ENCODE measurements at regions not wholly inside any gene's neighbourhood (a gene's known extent, or its start where the extent isn't known, plus 50 kb on each side); places are given as distances from the start of the nearest gene placed in this dataset.

DNA sequence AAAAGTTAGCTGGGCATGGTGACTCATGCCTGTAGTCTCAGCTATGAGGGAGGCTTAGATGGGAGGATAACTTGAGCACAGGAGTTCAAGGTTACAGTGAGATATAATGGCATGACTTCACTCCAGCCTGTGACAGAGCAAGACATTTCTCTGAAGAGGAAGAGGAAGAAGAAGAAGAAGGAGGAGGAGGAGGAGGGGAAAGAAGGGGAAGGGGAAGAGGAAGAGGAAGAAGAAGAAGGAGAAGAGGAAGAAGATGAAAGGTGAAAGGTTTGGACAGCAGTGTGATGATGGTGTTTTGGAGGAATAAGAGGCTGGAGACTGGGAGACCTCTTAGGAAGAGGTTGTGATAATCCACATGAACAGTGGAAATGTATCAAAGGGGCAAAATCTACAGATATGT lies 410.7 kb upstream of the JAG1 start:
- DNase-seq (ENCODE audit: low spot score) = no peak

DNA sequence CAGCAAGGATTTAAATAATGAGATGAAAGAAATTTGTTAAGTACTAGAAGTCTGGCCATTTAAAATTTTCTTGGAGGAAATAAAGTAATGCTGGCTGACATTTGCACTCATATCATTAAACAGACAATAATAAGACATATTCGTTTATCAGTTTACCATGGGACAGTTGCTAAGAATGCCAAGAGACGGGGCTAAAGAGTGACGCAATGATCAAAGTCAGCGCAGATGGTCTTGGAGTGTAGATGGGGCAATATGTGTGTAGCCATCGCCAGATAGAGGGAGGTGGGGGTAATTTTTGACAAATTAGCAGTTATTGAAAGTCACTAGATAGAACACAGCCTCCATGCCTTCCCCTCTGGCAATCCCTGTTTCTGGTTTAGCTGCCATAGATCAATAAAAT lies 413.2 kb upstream of the JAG1 start:
- DNase-seq (ENCODE audit: low spot score) = no peak

DNA sequence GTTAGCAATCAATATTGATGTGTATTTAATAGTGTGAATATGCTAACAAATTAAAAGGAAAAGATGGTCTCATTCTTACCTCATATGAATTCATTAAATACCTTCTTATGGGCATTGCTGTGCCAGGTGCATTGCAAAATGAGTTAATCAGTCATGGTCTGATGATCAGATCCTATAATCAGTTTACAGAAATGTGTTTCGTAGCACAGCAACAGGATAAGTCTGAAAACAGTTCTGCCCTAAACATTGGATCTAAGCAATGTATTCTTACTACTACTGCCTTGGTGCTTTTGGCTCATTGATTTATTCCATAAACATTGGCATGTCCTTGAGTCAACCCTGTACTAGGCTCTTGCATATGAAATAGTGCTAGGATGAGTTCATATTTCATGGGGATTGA lies 417.0 kb upstream of the JAG1 start:
- DNase-seq (ENCODE audit: low spot score) = no peak

- DNase-seq (ENCODE audit: low spot score) = no peak
These were observed 417.7 kb upstream of the JAG1 start for GRCh38 chr20:11091511-11091910.

DNA sequence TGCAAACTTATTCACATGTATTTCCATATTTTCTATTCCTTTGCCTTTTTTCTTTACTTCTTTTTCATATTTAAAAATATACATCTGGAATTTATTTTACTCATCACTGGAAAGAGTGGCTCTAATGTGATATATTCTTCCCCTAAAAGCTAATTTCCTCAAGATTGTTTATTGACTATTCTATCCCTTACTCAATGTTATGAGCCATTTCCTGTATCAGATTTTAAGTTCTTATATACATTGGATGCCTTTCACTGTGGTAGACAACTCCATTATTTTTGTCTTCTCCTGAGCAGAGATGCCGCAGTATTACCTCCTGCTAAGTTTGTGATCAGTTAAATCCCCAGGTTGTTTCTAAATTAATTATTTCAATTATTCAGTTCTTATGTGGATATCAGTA lies 418.4 kb upstream of the JAG1 start:
- DNase-seq (ENCODE audit: low spot score) = no peak

- DNase-seq (ENCODE audit: low spot score) = no peak
These were observed 420.4 kb upstream of the JAG1 start for GRCh38 chr20:11094196-11094595.

DNA sequence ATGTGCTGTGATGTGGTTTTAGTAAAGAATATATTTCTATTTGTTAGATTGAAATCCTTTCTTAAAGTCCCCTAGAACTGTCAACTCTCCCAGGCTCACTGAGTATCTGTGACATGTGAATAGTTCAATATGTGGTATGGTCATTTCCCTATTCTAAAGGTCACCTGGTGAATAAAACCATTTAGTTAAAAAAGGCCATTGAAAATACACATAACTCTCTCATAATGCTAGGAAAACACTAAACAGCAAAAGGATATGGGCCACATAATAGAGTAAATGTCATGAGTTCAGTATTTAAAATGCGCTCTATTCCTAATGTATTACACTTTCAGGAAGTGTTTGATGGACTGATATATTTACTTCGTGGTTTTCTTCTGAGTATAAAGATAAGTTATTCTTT lies 420.9 kb upstream of the JAG1 start:
- no peak for DNase-seq (ENCODE audit: low spot score)

DNA sequence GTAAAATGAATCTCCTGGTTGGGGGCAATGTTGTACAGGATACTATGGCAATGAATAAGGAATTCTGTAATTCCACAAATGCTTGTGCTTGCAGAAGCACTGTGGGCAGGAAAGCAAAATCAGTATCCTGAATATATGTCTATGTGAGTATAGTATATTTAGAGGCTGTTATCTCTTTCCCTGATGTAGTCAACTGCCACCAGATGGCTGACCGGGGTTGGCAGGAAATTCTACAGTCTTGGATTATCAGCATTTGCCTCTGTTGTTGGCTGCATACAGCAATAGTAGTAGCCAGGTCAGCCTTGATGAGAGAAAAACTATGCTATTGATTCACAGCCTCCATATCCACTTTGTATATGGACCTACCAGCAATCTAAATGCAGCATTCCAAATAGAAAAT lies 425.1 kb upstream of the JAG1 start:
- DNase-seq (ENCODE audit: low spot score) = peak; percentile 8

DNA sequence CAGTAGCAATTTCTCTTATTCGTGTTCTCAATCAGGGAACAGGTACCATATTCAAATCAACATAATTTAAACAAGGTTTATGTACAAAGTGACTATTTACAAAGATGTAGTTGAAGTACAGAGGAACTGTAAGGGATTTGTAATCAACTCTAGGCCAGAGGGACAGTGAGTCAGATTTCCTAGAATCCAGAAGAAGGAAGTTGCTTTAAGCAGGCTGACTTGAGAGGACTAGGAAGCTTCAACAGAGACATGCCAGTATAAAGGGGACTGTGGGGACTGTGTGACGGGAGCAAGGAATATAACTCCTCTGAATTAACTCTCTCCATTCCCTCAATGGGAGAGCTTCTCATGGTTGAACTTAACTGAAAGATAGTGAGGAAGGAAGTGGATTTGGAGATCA lies 427.4 kb upstream of the JAG1 start:
- DNase-seq (ENCODE audit: low spot score) = no peak

GRCh38 chr20:11101696-11102095 lies 427.9 kb upstream of the JAG1 start:
- no peak for DNase-seq (ENCODE audit: low spot score)

DNA sequence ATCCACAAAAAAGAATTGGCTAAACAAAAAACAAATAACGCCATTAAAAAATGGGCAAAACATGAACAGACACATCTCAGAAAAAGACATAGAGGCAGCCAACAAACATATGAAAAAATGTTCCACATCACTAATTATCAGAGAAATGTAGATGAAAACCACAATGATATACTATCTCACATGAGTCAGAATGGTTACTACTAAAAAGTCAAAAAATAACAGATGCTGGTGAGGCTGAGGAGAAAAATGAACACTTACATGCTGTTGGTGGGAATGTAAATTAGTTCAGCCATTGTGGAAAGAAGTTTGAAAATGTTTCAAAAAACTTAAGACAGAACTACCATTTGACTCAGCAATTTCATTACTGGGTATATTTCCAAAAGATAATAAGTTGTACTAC lies 430.1 kb upstream of the JAG1 start:
- DNase-seq (ENCODE audit: low spot score) = no peak

DNA sequence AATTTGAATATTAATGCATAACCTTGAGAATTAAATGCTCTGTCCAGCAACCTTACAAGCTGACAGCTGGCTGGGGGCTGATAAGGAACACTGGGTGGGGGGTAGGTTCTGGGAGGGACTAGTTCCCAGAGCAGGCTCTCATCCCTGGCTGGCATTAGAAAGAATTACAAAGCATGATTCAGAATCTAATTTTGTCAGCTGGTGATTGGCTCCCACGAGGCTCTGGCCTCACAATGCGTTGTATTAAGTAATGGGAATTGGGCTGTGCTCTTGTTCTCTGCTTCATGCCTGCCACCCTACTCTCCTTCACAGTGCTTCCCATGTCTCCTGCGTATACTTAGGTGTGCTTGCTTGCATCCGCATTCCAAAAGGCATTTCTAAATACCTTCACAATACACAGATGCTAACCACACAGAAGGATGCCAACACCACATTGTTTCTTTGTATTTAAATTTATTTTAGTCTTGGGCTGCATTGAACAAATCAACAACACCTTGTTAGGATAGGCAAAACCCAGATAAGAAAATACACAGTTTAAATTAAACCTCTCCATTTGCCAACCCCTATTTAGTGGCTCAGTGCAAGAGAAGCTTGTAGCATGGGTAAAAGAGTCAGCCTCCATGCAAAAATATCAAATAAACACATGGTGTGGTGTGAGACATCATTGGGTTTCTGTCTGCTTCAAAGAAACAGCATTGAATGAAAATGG lies 434.5 kb upstream of the JAG1 start:
- DNase-seq (ENCODE audit: low spot score) = no peak

DNA sequence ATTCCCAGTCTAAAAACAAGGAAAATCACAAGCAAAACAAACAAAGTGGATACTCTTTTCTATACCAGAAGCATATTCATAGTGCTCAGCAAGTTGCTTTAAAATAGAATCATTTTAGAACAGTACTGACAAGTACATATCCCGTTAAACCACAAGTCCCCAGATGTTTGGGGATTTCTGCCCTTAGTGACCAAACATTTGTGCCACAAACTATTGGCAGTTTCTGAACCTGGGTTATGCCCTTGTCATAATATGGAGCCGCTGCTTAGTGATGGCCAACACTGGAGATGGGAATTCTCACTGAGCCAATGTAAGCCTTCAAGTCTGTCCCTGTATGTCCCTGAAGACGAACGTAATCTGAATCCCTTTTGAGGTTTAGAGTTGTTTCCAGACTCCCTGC lies 436.7 kb upstream of the JAG1 start:
- no peak for DNase-seq (ENCODE audit: low spot score)

DNA sequence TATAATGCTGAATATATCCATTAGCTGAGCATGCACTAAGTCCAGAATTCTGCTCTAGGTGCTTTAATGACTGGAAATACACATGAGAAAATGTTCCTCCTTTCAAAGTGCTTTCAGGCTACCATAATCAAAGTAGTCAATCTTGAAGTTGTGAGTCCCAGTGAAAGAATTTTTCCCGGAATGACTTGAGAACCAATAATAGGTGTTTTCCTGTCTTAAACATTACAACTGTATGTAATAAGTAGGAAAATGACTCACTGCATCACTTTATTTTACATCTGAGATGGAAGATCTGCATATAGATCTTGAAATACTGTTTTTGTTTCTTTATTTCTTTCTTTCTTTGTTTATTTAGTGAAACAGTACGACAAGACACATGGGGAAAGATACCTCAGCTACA lies 437.4 kb upstream of the JAG1 start:
- no peak for DNase-seq (ENCODE audit: low spot score)

DNA sequence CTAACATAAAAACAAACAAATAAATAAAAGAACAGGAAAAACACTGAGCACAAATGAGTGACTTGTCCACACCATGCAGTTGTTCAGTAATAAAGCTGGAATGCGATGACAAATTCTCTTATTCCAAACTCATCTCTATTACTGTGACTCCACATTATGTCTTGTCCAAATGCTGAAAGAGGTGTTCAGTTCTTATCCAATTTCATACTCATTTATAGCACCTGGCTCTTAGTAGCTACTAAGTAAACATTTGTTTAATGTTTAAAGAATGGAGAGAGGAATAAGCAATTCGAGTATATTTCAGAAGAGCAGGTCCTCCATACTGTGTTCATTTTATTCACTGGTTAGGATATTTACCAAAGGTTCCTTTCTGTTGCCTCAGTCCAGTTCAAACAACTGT lies 439.0 kb upstream of the JAG1 start:
- DNase-seq (ENCODE audit: low spot score) = no peak

- no peak for DNase-seq (ENCODE audit: low spot score)
These were observed 440.6 kb upstream of the JAG1 start for GRCh38 chr20:11114382-11114781.

GRCh38 chr20:11117808-11118528 lies 444.2 kb upstream of the JAG1 start:
- DNase-seq (ENCODE audit: low spot score) = no peak

DNA sequence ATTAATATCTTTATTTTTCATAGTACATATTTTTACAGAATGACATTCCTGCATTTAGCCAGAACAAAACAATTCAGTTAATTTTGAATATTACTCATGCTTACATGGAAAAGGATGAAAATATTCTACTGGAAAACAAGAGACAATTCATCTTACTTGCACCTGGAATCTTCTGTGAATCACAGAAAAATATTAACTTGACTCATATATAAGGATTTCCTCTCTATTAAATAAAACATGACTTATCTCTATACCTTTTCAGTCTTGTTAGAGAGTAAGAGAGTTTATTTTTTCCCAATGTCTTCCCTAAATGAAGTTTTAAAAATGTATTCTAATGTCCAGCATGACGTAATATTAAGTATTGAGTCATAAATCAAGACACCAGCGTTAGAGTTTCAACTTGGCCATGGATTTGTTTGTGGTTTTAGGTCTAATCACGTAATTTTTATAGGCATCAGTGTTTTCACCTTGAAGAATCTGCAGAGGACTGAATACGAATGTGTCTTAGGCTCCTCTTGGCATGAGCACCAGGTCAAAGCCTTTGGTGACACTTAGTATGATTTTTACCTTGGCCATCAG lies 445.1 kb upstream of the JAG1 start:
- DNase-seq (ENCODE audit: low spot score) = no peak

DNA sequence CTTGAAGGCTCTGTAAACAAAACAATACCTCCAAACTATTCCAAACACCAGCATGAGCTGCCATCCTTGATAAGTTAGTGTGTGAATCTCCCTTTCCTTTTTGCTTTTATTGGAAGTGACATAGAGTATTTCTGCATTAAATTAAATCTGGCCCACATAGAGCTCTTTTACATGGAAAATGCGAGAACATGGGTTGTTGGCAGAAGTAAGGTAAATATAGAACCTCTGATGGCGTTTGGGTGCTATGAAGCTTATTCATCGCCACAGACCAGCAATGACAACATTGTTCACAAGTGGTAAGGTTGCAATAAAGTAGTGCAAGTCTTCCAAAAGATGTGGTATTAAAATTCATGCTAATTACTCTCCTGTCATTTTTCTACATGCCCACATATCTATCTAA lies 445.8 kb upstream of the JAG1 start:
- no peak for DNase-seq (ENCODE audit: low spot score)

DNA sequence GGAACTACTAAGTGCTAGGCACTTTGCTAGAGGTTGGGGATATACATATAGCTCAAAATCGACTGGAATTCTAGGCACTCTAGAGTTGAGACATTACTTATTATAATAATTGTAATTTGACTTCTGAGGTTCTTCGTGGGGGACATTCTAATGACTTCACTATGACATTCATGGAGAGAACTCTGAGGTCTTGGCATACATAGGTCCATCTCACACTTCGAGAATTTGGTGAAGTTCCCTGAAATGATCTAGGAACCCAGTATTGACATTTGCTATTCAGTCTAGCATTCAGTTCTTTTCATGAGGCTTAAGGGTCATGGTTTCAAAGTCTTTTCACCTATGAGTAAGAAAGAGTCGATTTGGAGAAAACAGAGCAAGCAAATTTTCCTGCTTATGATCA lies 446.6 kb upstream of the JAG1 start:
- DNase-seq (ENCODE audit: low spot score) = no peak

GRCh38 chr20:11124849-11125505 lies 451.2 kb upstream of the JAG1 start:
- no peak for DNase-seq (ENCODE audit: low spot score)

GRCh38 chr20:11128220-11128718 lies 454.5 kb upstream of the JAG1 start:
- DNase-seq (ENCODE audit: low spot score) = no peak

DNA sequence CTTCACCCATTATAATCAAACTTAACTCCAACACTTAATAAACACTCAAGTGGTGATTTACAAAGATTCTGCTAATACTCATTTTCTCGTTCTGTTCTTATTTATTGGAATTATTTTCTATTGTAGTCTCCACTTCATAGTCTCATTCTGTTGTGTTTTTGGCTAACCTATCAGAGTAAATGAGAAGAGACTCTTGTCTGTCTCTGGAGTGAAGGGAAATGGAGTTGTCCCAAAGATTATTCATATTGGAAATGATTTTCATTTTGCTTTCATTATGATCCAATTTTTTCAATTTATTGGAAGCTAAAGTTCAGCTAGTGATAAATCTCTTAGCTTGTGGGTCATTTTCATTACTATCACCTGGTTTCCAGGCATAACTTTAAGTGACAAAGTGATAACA lies 454.9 kb upstream of the JAG1 start:
- DNase-seq (ENCODE audit: low spot score) = no peak

Measured in HuH-7 (cell line).